SK-N-MC (cell line): ENCODE measurements at regions not wholly inside any gene's neighbourhood (a gene's known extent, or its start where the extent isn't known, plus 50 kb on each side); places are given as distances from the start of the nearest gene placed in this dataset.

ENCODE experiments used
- DNase-seq: peaks from one replicate; pipeline ENCODE4 v3.0.0-alpha.2; 2011; ENCODE audit warnings: low read depth, low spot score
- H3K27ac ChIP-seq: fragments of 200-600 bp; sonication (generic); 2 replicates; pipeline ENCODE4 v1.5.1; 2016; ENCODE audit warnings: mixed run types
- H3K36me3 ChIP-seq: fragments of 200-600 bp; sonication (generic); 2 replicates; pipeline ENCODE4 v1.6.1; 2017; ENCODE audit warnings: antibody characterized with exemption, low read length, mixed read lengths; ENCODE audit not compliant: insufficient read depth
- H3K4me3 ChIP-seq: fragments of 200-600 bp; sonication (generic); 2 replicates; pipeline ENCODE4 v1.5.1; 2016
- H3K9ac ChIP-seq: fragments of 200-600 bp; sonication (generic); 2 replicates; pipeline ENCODE4 v1.8.0; 2017; ENCODE audit warnings: mixed run types, mixed read lengths; ENCODE audit not compliant: insufficient read length
- H3K9me3 ChIP-seq: fragments of 200-600 bp; sonication (generic); 2 replicates; pipeline ENCODE4 v1.6.1; 2017; ENCODE audit warnings: low read depth, mild to moderate bottlenecking, antibody characterized with exemption, low read length, moderate library complexity, mixed read lengths
- EZH2 ChIP-seq: fragments of 200-600 bp; sonication (generic); IDR thresholded peaks from one replicate; pipeline ENCODE4 v1.6.1; 2017; ENCODE audit warnings: antibody characterized with exemption
- FOXP2 ChIP-seq: optimal IDR thresholded peaks from 2 replicates; pipeline ENCODE3; 2011; ENCODE audit warnings: mild to moderate bottlenecking, moderate library complexity; ENCODE audit not compliant: insufficient read depth; ENCODE audit errors: extremely low read length, control extremely low read depth
- POLR2AphosphoS5 ChIP-seq: IDR thresholded peaks from 2 replicates; pipeline ENCODE4 v1.6.1; 2012; ENCODE audit warnings: mild to moderate bottlenecking, low read depth, low read length, borderline replicate concordance

- H3K9me3 ChIP-seq = no peaks in the 10 kb centered on the region
- no peak overlapping the region for H3K27ac ChIP-seq
- no peak overlapping the region for H3K4me3 ChIP-seq
- H3K9ac ChIP-seq = no peak overlapping the region
- no peak for TF ChIP-seq FOXP2
- no peak for TF ChIP-seq POLR2AphosphoS5
- TF ChIP-seq EZH2 = no peak
- H3K36me3 ChIP-seq = no peaks in the 10 kb centered on the region
- DNase-seq = no peak
Observed at GRCh38 chr12:63266988-63267387, 116.0 kb upstream of the AVPR1A start.

DNA sequence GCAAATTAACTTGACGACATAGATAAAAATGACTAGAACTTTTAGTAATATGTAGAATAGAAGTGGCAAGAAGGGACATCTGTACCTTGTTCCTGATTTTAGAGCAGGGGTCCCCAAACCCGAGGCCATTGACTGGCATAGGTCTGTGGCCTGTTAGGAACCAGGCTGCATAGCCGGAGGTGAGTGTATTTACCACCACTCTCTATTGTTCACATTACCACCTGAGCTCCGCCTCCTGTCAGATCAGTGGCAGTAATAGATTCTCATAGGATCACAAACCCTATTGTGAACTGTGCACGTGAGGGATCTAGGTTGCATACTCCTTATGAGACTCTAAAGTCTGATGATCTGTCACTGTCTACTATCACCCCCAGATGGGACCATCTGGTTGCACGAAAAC, 113.6 kb upstream of the AVPR1A start:
- DNase-seq = no peak
- H3K36me3 ChIP-seq = no peaks in the 10 kb centered on the region
- TF ChIP-seq EZH2 = no peak
- no peak for TF ChIP-seq FOXP2
- TF ChIP-seq POLR2AphosphoS5 = no peak
- H3K4me3 ChIP-seq = no peak overlapping the region
- no peaks in the 10 kb centered on the region for H3K9me3 ChIP-seq
- no peak overlapping the region for H3K9ac ChIP-seq
- no peak overlapping the region for H3K27ac ChIP-seq

DNA sequence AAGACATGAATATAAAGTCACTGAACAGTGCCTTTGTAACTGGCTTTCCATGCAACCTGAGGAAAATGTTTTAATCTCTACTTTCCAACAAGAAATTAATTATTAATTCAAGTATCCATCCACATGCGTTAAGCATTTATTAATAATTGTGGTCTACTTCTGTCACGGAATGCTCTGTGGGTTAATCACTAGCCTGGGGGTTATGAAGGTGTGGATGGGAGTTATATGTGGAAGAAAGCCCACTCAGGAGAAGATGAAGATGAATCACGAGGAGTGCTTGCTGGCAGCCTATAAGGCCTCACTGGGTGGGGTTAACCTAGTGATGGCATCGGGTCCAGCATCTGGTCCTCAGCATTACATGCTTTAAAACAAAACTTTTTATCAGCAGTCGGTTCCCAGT, 99.5 kb upstream of the AVPR1A start:
- Histone ChIP-seq H3K36me3 (no peaks in the 10 kb centered on the region), H3K9me3 (no peaks in the 10 kb centered on the region), H3K4me3 (no peak overlapping the region), H3K9ac (no peak overlapping the region), H3K27ac (no peak overlapping the region)
- no peak for DNase-seq
- TF ChIP-seq EZH2 (no peak), FOXP2 (no peak), POLR2AphosphoS5 (no peak)

GRCh38 chr12:63238892-63239291, 87.9 kb upstream of the AVPR1A start:
- Histone ChIP-seq H3K27ac (no peak overlapping the region), H3K4me3 (no peak overlapping the region), H3K9me3 (no peaks in the 10 kb centered on the region), H3K9ac (no peak overlapping the region), H3K36me3 (no peaks in the 10 kb centered on the region)
- no peak for DNase-seq
- TF ChIP-seq FOXP2 (no peak), EZH2 (no peak), POLR2AphosphoS5 (no peak)

GRCh38 chr12:63232896-63233295, 81.9 kb upstream of the AVPR1A start:
- no peak overlapping the region for H3K4me3 ChIP-seq
- no peak for DNase-seq
- no peak overlapping the region for H3K27ac ChIP-seq
- no peaks in the 10 kb centered on the region for H3K9me3 ChIP-seq
- H3K9ac ChIP-seq = no peak overlapping the region
- TF ChIP-seq EZH2 (no peak), FOXP2 (no peak), POLR2AphosphoS5 (no peak)
- no peaks in the 10 kb centered on the region for H3K36me3 ChIP-seq

GRCh38 chr12:63228853-63229252, 77.9 kb upstream of the AVPR1A start:
- no peaks in the 10 kb centered on the region for H3K9me3 ChIP-seq
- H3K9ac ChIP-seq = no peak overlapping the region
- TF ChIP-seq EZH2 = no peak
- TF ChIP-seq FOXP2 = no peak
- no peak for TF ChIP-seq POLR2AphosphoS5
- no peaks in the 10 kb centered on the region for H3K36me3 ChIP-seq
- no peak overlapping the region for H3K27ac ChIP-seq
- no peak overlapping the region for H3K4me3 ChIP-seq
- no peak for DNase-seq

- H3K4me3 ChIP-seq = no peak overlapping the region
- TF ChIP-seq POLR2AphosphoS5 = no peak
- TF ChIP-seq FOXP2 = no peak
- TF ChIP-seq EZH2 = no peak
- no peak for DNase-seq
- H3K27ac ChIP-seq = no peak overlapping the region
- H3K9me3 ChIP-seq = no peaks in the 10 kb centered on the region
- H3K36me3 ChIP-seq = no peaks in the 10 kb centered on the region
- H3K9ac ChIP-seq = no peak overlapping the region
Observed at GRCh38 chr12:63226792-63227463, 75.9 kb upstream of the AVPR1A start.

DNA sequence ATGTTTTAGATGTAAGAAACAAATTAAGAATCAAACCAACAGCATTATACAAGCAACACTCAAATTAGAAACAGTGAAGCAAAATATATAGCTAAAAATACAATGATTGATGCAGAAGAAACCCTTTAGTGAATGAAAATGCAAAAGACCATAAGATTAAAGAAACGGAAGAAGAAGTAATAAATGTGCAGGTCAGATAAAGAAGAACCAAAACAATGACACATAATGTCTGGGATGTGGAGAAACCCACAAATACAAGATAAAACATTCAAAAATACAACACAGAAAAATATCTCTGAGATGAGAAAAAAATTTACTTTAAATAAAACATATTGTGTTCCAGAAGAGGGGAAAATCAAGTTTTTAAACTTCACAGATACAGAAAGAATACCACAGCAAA, 73.4 kb upstream of the AVPR1A start:
- no peak overlapping the region for H3K27ac ChIP-seq
- no peaks in the 10 kb centered on the region for H3K36me3 ChIP-seq
- H3K9ac ChIP-seq = no peak overlapping the region
- no peaks in the 10 kb centered on the region for H3K9me3 ChIP-seq
- no peak overlapping the region for H3K4me3 ChIP-seq
- no peak for TF ChIP-seq FOXP2
- DNase-seq = no peak

DNA sequence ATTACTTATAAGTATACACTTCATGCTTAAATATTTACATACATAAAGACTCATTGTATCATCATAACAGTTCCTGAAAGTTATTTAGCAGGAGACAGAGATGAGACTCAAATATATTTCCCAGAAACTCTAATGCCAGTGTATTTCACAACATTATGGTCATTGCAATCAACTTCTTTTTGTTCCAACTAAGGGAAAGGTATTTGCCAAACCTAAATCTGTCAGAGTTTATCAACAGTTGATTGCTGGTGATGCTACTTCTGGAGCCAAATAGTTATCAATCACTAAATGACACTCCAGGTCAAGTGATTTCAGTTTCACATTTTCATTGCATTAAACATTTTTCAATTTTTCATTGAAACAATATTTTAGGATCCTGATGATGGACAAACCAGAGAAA, 72.1 kb upstream of the AVPR1A start:
- no peaks in the 10 kb centered on the region for H3K9me3 ChIP-seq
- DNase-seq = no peak
- TF ChIP-seq EZH2 (no peak), POLR2AphosphoS5 (no peak), FOXP2 (no peak)

GRCh38 chr12:63222582-63222981, 71.6 kb upstream of the AVPR1A start:
- Histone ChIP-seq H3K4me3 (no peak overlapping the region), H3K27ac (no peak overlapping the region), H3K9me3 (no peaks in the 10 kb centered on the region), H3K36me3 (no peaks in the 10 kb centered on the region), H3K9ac (no peak overlapping the region)
- no peak for DNase-seq
- TF ChIP-seq POLR2AphosphoS5 (no peak), FOXP2 (no peak), EZH2 (no peak)

More for the DNA sequence above, 72.1 kb upstream of the AVPR1A start:
- Histone ChIP-seq H3K9ac (no peak overlapping the region), H3K27ac (no peak overlapping the region), H3K4me3 (no peak overlapping the region), H3K36me3 (no peaks in the 10 kb centered on the region)
